ENCODE measurements at regions not wholly inside any gene's neighbourhood (a gene's known extent, or its start where the extent isn't known, plus 50 kb on each side); places are given as distances from the start of the nearest gene placed in this dataset.

GRCh38 chrX:84611843-84612636 is 109.8 kb upstream of the HDX start:
- no peaks in the 10 kb centered on the region for H3K36me3 Mint-ChIP-seq
- H3K27me3 Mint-ChIP-seq (ENCODE audit: low read depth) = no peaks in the 10 kb centered on the region
- no peak overlapping the region for H3K27ac Mint-ChIP-seq
- no peaks in the 10 kb centered on the region for H3K4me1 Mint-ChIP-seq
- DNase-seq (ENCODE audit: low spot score in 2 of 2, unreplicated experiment in 2 of 2) = no peak
- TF ChIP-seq CTCF (IDR thresholded peaks at IDR 0.05; ENCODE audit: unreplicated experiment) = no peak
- H3K9me3 Mint-ChIP-seq = peaks cover 25% of the 10 kb centered on the region
- H3K4me3 Mint-ChIP-seq = no peak overlapping the region

DNA sequence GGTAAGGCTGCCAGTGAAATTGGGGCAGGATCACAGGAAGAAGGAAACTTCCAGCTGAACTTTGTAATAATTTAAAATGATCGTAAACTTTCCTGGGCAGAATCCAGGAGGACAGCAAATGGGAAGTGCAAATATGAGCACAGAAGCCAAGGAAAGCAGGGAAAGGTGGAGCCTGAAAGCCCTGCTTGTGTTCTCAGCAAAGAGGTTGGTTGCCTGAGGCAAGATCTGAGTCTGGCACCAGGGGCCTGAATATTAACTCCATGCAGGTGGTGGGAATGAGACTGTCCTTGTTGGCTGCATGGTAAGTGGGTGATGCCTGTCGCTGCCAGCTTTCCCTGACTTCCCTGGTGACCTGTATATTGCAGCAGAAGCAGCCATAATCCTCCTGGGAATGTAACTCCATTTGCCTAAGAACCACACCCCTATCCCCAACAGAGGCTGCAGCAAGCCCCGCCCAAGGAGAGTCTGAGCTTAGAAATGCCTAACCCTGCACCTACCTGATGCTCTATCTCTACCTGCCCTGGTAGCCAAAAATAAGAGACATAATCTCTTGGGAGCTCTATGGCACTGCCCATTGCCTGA is 132.0 kb upstream of the HDX start:
- no peak for DNase-seq (ENCODE audit: low spot score in 2 of 2, unreplicated experiment in 2 of 2)
- Mint-ChIP-seq H3K4me3 (no peak overlapping the region), H3K9me3 (peaks cover 42% of the 10 kb centered on the region), H3K36me3 (no peaks in the 10 kb centered on the region), H3K27me3 (ENCODE audit: low read depth) (no peaks in the 10 kb centered on the region), H3K4me1 (no peaks in the 10 kb centered on the region), H3K27ac (no peak overlapping the region)
- TF ChIP-seq CTCF (IDR thresholded peaks at IDR 0.05; ENCODE audit: unreplicated experiment) = no peak

DNA sequence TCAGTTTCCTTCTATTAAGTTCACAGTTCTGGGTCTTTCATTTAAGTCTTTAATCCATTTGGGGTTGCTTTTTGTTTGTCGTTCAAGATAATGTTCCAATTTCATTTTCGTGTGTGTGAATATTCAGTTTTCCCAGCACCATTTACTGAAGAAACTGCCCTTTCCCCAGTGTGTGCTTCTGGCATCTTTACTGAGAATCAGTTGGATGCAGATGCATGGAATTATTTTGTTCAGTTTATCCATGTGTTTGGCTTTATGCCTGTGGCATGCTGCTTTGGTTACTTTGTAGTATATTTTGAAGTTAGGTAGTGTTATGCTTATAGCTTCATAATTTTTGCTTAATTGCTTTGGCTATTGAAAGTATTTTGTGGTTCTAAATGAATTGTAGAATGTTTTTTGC is 163.8 kb upstream of the HDX start:
- Mint-ChIP-seq H3K27ac (no peak overlapping the region), H3K36me3 (no peaks in the 10 kb centered on the region), H3K4me1 (no peaks in the 10 kb centered on the region), H3K27me3 (ENCODE audit: low read depth) (no peaks in the 10 kb centered on the region), H3K9me3 (peaks cover 20% of the 10 kb centered on the region), H3K4me3 (no peak overlapping the region)
- TF ChIP-seq CTCF (IDR thresholded peaks at IDR 0.05; ENCODE audit: unreplicated experiment) = no peak
- no peak for DNase-seq (ENCODE audit: low spot score in 2 of 2, unreplicated experiment in 2 of 2)

DNA sequence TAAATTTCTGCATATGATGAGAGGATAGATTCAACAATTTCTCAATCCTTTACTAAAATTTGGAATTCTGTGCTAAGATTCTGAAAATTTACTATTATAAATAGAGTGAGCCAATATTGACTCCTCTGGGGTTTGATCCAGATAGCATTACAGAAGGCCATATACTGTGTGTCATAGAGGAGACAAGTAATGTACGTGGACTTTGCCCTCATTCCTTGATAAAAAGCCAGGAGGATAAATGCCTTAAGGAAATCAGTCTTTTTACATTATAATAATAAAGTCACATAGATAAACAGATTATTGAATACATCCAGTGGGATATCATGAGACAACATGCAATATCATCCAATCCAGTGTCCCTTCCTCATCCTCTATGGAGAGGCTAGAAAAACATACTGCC is 188.0 kb upstream of the HDX start:
- Mint-ChIP-seq H3K27ac (no peak overlapping the region), H3K27me3 (ENCODE audit: low read depth) (no peaks in the 10 kb centered on the region), H3K36me3 (no peaks in the 10 kb centered on the region), H3K4me3 (no peak overlapping the region), H3K4me1 (no peaks in the 10 kb centered on the region), H3K9me3 (peaks cover 31% of the 10 kb centered on the region)
- TF ChIP-seq CTCF (IDR thresholded peaks at IDR 0.05; ENCODE audit: unreplicated experiment) = no peak
- no peak for DNase-seq (ENCODE audit: low spot score in 2 of 2, unreplicated experiment in 2 of 2)

DNA sequence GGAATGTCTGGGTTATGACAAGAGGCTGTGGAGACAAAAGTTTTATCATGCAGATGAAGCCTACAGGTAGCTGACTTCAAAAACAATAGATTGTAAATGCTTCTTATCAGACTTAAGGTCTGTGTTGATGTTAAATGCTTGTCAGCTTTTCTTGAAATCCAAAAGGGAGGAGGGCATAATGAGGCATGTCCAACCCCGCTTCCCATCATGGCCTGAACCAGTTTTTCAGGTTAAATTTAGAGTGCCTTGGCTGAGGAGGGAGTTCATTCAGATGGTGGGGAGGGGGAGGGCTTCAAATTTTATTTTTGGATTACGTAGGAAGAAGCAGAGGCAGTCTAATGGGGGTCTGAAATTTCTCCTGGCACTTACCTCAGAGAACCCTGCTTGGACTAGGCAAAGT is 207.7 kb upstream of the HDX start:
- TF ChIP-seq CTCF (IDR thresholded peaks at IDR 0.05; ENCODE audit: unreplicated experiment) = no peak
- H3K36me3 Mint-ChIP-seq = no peaks in the 10 kb centered on the region
- H3K27ac Mint-ChIP-seq = peak overlapping the region; percentile 40
- H3K9me3 Mint-ChIP-seq = peaks cover 11% of the 10 kb centered on the region
- DNase-seq (ENCODE audit: low spot score in 2 of 2, unreplicated experiment in 2 of 2) = no peak
- H3K27me3 Mint-ChIP-seq (ENCODE audit: low read depth) = no peaks in the 10 kb centered on the region
- peaks cover 21% of the 10 kb centered on the region for H3K4me1 Mint-ChIP-seq
- no peak overlapping the region for H3K4me3 Mint-ChIP-seq

Data from mesothelial cell of epicardium (in vitro differentiated cells).